Subcutaneous abdominal adipose tissue (tissue), 5 donors: ENCODE measurements at regions not wholly inside any gene's neighbourhood (a gene's known extent, or its start where the extent isn't known, plus 50 kb on each side); places are given as distances from the start of the nearest gene placed in this dataset.
"Not testable (repeated sequence)": the region's sequence is repeated elsewhere in the genome, so short reads cannot be mapped to it uniquely, and the experiment has no call there.

Source experiments
- H3K27ac ChIP-seq: one replicate; pipeline ENCODE4 v1.7.0; 2013; ENCODE audit warnings: low read depth, mild to moderate bottlenecking, inconsistent platforms, low read length, moderate library complexity
- H3K27me3 ChIP-seq, 5 donors: one replicate each; pipeline ENCODE4 v1.7.0; 2013; ENCODE audit warnings: low read length in 5 of 5, inconsistent platforms in 1 of 5; ENCODE audit not compliant: control insufficient read depth in 5 of 5, insufficient read depth in 4 of 5
- H3K36me3 ChIP-seq, 5 donors: one replicate each; pipeline ENCODE4 v1.7.0; 2013; ENCODE audit warnings: low read length in 5 of 5; ENCODE audit not compliant: control insufficient read depth in 5 of 5, insufficient read depth in 5 of 5
- H3K4me1 ChIP-seq, 5 donors: one replicate each; pipeline ENCODE4 v1.7.0; 2013; ENCODE audit warnings: low read length in 5 of 5, mild to moderate bottlenecking in 3 of 5, moderate library complexity in 1 of 5; ENCODE audit not compliant: control insufficient read depth in 5 of 5, insufficient read depth in 5 of 5
- H3K4me3 ChIP-seq, 5 donors: one replicate each; pipeline ENCODE4 v1.7.0; 2013; ENCODE audit warnings: low read length in 5 of 5, low read depth in 1 of 5
- H3K9ac ChIP-seq, 5 donors: one replicate each; pipeline ENCODE4 v1.7.0; 2013; ENCODE audit warnings: low read length in 5 of 5, mild to moderate bottlenecking in 4 of 5, moderate library complexity in 3 of 5
- H3K9me3 ChIP-seq, 5 donors: one replicate each; pipeline ENCODE4 v1.7.0; 2013; ENCODE audit warnings: low read length in 5 of 5; ENCODE audit not compliant: control insufficient read depth in 5 of 5
- donor health status: healthy.
- donor health status: healthy.
- donor health status: healthy.
- donor health status: healthy.
- donor health status: healthy.

DNA sequence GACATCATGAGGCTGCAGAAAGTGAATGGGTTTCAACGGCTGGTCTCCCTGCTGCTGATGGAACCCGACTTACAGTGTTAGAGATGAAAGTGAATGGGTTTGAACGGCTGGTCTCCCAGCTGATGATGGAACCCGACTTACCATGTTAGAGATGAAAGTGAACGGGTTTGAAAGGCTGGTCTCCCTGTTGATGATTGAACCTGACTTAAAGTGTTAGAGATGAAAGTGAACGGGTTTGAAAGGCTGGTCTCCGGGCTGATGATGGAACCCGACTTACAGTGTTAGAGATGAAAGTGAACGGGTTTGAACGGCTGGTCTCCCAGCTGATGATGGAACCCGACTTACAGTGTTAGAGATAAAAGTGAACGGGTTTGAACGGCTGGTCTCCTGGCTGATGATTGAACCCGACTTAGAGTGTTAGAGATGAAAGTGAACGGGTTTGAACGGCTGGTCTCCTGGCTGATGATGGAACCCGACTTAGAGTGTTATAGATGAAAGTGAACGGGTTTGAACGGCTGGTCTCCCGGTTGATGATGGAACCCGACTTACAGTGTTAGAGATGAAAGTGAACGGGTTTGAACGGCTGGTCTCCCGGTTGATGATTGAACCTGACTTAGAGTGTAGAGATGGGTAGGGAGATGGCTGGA is 76.1 kb upstream of the ALKAL2 start:
- Histone ChIP-seq H3K9ac (no peak overlapping the region), H3K27ac (no peak overlapping the region), H3K27me3 (peaks cover 0 to 3% (median 0%) of the 10 kb centered on the region in 5 donors), H3K36me3 (no peaks in the 10 kb centered on the region), H3K4me3 (no peak overlapping the region), H3K9me3 (peaks cover 0 to 9% (median 0%) of the 10 kb centered on the region in 5 donors), H3K4me1 (peaks cover 0 to 14% (median 3%) of the 10 kb centered on the region in 5 donors)

DNA sequence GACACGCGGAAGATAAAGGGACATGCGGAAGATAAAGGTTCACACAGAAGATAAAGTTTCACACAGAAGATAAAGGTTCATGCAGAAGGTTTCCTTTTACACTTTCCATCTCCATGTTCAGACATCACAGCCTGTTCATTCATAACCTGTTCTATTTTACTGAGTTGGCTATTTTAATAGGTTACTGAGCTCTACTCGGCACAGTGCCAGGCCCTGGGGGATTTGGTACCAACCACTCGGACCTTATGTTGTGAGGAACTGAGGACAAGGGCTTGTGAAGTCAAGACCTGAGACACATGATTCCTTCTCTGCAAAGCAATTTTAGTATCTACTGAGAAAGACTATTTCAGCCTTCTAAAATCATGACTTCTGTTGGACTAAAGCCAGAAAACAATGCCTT is 75.0 kb upstream of the ALKAL2 start:
- Histone ChIP-seq H3K27ac (no peak overlapping the region), H3K9me3 (peaks cover 0 to 9% (median 0%) of the 10 kb centered on the region in 5 donors), H3K9ac (no peak overlapping the region), H3K4me1 (peaks cover 0 to 14% (median 3%) of the 10 kb centered on the region in 5 donors), H3K36me3 (no peaks in the 10 kb centered on the region), H3K4me3 (no peak overlapping the region), H3K27me3 (peaks cover 0 to 6% (median 2%) of the 10 kb centered on the region in 5 donors)

DNA sequence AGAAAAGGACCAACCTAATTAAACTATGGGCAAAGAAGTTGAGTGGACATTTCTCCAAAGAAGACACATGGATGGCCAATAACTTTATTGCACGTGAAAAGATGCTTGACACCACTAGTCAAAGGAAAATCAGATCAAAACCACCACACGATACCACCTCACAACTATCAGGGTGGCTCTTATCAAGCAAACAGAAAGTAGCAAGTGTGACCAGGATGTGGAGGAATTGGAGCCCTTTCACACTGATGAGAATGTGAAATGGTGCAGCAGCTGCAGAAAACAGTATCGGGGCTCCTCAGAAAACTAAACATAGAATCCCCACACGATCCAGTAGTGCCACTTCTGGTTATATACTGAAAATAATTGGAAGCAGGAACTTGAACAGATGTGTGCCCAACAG is 72.2 kb upstream of the ALKAL2 start:
- no peak overlapping the region for H3K27ac ChIP-seq
- peaks cover 0 to 8% (median 6%) of the 10 kb centered on the region in 5 donors for H3K27me3 ChIP-seq
- H3K9ac ChIP-seq, result no peak overlapping the region
- no peaks in the 10 kb centered on the region for H3K36me3 ChIP-seq
- no peak overlapping the region for H3K4me3 ChIP-seq
- H3K4me1 ChIP-seq, result peaks cover 0 to 14% (median 0%) of the 10 kb centered on the region in 5 donors
- H3K9me3 ChIP-seq, result peaks cover 0 to 9% (median 0%) of the 10 kb centered on the region in 5 donors

DNA sequence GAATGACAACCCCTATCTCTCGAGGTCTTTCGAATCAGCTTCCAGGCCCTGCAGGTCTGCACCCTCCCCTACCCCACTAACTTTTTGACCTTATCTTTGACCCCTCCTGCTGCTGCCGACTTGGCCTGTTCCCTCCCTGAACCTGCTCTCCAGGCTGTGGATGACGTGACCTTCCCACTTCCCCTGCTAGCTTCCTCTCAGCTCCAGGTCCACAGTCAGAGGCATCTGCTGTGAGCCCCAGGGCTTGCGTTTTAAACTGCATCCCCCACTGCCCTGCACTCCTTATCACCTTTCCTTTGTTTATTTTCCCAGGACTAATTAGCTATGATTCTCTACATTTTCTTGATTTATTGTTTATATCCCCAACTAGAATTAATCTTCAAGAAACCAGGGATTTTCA is 71.2 kb upstream of the ALKAL2 start:
- H3K27ac ChIP-seq, result no peak overlapping the region
- H3K9ac ChIP-seq, result no peak overlapping the region
- H3K4me3 ChIP-seq, result no peak overlapping the region
- H3K27me3 ChIP-seq, result peaks cover 0 to 8% (median 6%) of the 10 kb centered on the region in 5 donors
- H3K36me3 ChIP-seq, result no peaks in the 10 kb centered on the region
- peaks cover 0 to 14% (median 0%) of the 10 kb centered on the region in 5 donors for H3K4me1 ChIP-seq
- H3K9me3 ChIP-seq, result peaks cover 0 to 9% (median 0%) of the 10 kb centered on the region in 5 donors

DNA sequence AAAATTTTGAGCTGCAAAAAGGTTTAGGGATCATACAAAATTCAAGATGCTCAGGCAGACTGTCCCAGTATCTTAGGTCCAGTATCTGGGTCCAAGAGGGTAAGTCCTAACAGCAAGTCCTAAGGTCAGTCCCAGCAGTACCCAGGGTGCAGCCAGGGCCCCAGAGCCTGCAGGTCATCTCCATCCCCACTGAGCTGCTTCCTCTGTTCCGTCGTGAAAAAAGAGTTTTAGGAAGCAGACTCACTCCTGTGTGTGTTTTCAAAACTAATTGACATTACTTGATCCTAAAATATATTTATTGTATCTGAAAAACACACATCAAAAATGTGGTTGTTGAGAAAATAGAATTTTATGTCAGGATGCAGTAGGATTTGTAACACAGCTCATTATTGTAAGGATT is 69.9 kb upstream of the ALKAL2 start:
- no peak overlapping the region for H3K9ac ChIP-seq
- H3K4me3 ChIP-seq, result no peak overlapping the region
- H3K27ac ChIP-seq, result no peak overlapping the region
- H3K36me3 ChIP-seq, result no peaks in the 10 kb centered on the region
- peaks cover 0 to 8% (median 6%) of the 10 kb centered on the region in 5 donors for H3K27me3 ChIP-seq
- peaks cover 0 to 7% (median 0%) of the 10 kb centered on the region in 5 donors for H3K9me3 ChIP-seq
- peaks cover 0 to 14% (median 0%) of the 10 kb centered on the region in 5 donors for H3K4me1 ChIP-seq

DNA sequence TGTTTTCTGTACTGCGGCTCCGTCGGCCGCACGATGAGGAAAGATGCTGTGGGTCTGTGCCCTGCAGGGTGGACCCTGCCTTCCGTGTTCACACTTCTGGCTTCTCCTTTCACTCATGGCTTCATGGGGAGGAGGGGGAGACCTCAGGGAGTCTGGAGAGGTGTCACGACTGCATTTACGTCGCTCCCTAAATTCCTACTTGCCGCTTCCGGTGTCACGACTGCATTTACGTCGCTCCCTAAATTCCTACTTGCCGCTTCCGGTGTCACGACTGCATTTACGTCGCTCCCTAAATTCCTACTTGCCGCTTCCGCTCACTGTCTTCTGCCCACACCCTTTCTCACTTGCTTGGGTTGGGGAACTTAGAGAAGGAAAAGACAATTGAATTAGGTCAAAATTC is 68.4 kb upstream of the ALKAL2 start:
- not testable (repeated sequence) for H3K9me3 ChIP-seq, H3K9ac ChIP-seq, H3K4me1 ChIP-seq, H3K36me3 ChIP-seq, H3K27ac ChIP-seq, H3K27me3 ChIP-seq, H3K4me3 ChIP-seq

DNA sequence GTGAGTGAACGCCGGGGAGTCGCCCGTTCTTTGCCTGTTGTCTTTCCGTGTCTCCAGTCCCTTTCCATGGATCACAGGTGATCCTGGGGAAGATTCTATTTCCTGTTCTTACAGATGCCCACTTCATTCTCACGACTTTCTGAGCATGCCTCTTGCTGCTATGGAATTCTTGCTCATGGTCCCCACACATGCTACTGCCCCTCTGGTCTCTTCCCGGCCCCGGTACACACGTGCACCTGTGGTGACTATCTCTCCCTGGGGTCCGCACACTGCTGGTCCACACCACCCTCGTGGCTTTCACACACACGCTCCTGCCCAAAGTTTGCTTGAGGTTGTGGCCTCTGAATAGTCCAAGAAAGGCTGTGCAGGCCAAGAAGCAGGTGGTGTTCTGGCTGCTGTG is 67.9 kb upstream of the ALKAL2 start:
- Histone ChIP-seq H3K36me3 (no peaks in the 10 kb centered on the region), H3K9me3 (no peaks in the 10 kb centered on the region), H3K4me3 (no peak overlapping the region), H3K9ac (no peak overlapping the region), H3K4me1 (no peaks in the 10 kb centered on the region), H3K27me3 (peaks cover 0 to 8% (median 2%) of the 10 kb centered on the region in 5 donors), H3K27ac (no peak overlapping the region)

DNA sequence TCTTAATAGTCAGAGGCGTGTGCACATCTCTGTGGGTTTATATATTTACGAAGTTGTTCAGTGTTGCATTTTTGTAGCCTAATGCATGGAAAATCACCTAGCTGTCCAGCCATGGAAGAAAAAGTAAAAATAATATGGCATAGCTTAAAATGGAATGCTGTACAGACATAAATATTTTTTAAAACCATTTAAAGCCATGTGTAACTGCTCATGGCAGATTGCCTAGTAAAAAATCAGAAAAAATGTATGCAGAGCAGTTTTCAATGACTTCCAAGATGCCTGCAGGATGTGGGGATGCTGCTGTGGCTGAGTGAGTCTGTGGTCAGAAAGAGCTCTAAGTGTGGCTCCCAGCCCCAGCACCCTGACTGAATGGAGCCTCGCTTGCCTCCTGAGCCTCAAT is 64.8 kb upstream of the ALKAL2 start:
- Histone ChIP-seq H3K9me3 (no peaks in the 10 kb centered on the region), H3K27me3 (peaks cover 0 to 9% (median 0%) of the 10 kb centered on the region in 5 donors), H3K4me3 (no peak overlapping the region), H3K27ac (no peak overlapping the region), H3K4me1 (no peaks in the 10 kb centered on the region), H3K9ac (no peak overlapping the region), H3K36me3 (no peaks in the 10 kb centered on the region)

DNA sequence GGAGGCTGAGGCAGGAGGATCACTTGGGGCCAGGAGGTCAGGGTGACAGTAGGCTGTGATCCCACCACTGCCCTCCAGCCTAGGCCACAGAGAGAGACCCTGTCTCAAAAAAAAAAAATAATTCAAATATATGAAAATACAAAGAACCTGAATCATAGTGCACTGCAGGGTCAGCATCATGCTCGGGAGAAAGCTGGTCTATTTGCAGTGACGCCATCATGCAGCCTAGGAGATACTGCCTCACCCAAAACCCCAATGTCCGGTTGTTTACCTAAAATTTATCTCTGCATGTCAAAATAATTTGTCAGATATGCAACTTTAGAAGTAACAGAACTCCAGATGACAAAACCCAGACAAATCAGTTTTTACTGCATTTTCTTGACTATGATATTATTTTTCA is 61.5 kb upstream of the ALKAL2 start:
- Histone ChIP-seq H3K27ac (no peak overlapping the region), H3K9ac (no peak overlapping the region), H3K9me3 (no peaks in the 10 kb centered on the region), H3K4me3 (no peak overlapping the region), H3K27me3 (peaks cover 0 to 3% (median 0%) of the 10 kb centered on the region in 5 donors), H3K36me3 (no peaks in the 10 kb centered on the region), H3K4me1 (no peaks in the 10 kb centered on the region)

DNA sequence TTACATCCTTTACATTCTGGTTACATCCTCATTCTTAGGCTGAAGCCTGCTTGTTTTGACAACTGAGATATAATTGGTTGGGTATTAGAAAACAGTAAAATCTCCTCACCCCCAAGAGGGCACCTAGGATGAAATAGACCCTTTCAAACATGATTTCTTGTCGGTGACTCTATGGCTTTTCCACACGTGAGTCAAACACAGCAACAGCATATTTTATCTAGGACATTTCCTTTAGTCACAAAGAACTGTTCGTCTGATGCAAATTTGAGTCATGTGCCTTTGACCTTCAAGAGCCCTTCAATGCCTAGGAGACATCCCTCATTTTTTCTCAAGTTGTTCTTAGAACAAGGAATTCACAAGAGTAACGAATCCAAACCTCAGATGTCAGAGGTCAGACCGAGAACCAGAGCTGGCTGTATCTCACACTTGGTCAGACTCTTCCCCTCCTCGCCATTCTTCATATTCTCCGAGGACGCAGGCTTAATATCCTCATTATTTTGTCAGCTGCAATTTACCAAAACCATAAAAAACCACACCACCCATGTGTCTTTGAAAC is 60.5 kb upstream of the ALKAL2 start:
- H3K27ac ChIP-seq, result no peak overlapping the region
- H3K9ac ChIP-seq, result no peak overlapping the region
- H3K36me3 ChIP-seq, result no peaks in the 10 kb centered on the region
- H3K4me1 ChIP-seq, result no peaks in the 10 kb centered on the region
- H3K27me3 ChIP-seq, result peaks cover 0 to 3% (median 0%) of the 10 kb centered on the region in 5 donors
- H3K9me3 ChIP-seq, result no peaks in the 10 kb centered on the region
- no peak overlapping the region for H3K4me3 ChIP-seq
